HG02623 (cell line): ENCODE measurements at regions not wholly inside any gene's neighbourhood (a gene's known extent, or its start where the extent isn't known, plus 50 kb on each side); places are given as distances from the start of the nearest gene placed in this dataset.

Source experiments
- ATAC-seq: cut with Tn5 transposase; IDR thresholded peaks from one replicate; pipeline ENCODE4 v1.9.1; 2021; ENCODE audit warnings: moderate library complexity; ENCODE audit not compliant: unreplicated experiment

- ATAC-seq, result no peak
These were observed 454.3 kb upstream of the JARID2 start for GRCh38 chr6:14791526-14791925.

DNA sequence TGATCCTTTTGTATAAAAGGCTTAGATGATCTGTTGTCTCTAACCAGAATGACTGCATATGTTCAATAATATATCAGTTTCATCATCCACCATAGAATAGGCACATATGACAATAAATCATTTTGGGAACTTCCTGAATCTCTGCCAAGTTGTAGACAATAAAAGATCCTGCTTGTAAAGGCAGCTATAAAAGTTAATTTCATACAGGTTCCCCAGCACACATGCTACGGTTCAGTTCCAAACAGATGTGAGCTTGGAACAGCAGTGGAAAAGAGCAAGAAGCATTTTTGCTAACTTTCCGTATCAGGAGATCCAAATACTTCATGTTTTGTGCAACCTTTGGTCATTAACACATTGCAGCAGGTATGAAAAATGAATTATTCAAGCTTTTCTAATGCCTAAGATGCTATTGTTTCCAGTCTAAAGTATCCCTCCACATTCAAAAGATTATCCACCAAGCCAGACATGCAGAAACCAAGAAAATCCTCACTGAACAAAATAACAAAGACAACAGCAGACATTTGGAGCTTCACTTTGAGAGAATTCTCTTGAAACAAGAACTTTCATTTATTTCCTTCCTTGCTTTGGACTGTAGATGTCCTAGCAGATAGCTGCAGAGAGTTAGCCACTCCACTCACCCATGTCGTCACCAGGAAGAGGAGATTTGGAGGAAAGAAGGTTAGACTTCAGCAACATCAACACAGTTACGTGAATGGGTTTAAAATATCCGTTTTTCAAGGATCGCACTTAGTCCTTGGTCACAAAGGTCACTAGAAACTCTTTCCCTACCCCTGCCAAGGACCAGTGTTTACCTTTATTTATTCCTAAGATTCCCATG is 453.5 kb upstream of the JARID2 start:
- no peak for ATAC-seq

DNA sequence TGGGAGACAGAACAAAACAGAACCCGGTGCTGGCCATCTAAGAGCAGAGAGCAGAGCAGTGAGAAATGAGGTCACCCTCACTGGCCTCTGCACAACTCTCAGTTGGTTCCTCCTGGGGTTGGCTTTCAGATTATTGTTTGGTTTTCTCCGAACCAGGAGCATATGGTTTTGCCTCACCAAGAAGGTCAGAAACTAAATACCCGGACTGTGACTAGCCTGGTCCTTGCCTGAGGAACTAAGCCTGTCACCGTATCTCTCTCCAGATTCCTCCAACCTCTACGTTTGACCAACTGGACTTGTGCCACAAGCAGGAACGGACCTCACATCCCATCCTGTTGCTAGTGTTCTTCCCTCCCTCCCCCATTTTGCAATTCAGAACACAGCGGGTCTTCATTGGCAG is 450.4 kb upstream of the JARID2 start:
- no peak for ATAC-seq

DNA sequence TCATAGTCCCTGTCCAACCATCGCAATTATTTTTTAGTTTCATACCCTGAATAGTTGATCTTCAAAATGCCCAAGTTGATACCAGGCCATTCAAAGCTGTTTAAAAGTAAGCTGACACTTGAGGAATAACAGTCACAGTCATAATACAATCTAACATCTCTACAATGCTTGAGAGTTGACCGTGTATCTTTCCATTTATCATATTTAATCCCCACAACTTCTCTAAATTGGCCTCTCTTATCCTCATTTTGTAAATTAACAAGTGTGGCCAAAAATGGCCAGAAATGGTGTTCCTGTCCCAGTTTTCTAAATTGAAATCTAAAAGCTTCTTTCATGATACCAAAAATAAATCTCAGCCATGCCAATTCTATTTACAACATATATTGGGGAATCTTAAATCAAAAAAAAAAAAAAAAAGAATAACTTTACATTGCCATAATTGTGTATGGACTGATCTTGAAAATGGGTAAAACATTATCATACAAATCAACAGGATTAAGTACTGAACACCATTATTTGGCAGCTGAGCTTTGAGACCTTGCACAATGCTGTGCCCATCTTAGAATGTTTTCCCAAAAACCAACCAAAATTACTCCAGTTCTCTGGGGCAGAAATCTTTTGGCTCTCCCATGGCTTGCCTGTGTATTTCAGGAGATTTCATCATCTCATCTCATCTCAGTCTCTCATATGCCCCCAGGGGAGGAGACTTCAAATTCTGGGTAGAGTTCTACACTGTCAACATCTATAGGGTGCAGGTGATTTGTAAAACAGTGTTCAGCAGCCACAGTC is 448.7 kb upstream of the JARID2 start:
- no peak for ATAC-seq

GRCh38 chr6:14797875-14798593 is 447.8 kb upstream of the JARID2 start:
- ATAC-seq, result no peak

DNA sequence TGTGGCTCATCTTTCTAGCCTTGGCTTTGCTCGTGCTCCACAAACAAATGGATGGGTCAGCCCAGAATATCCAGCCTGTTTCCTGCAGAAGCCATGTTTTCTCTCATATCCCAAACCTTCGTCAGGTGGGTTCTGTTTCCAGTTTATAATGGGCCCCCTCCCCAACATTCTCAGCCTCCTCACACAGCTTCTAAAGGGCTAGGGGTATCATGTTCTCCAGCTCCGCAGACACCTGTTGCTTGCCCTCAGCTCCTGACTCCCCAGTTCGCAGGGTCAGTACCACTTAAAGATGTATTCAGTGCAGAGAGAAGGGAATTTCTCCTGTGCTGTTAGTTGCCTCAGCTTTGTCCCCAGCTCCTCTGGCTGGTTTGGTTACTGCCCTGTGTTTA is 447.3 kb upstream of the JARID2 start:
- ATAC-seq, result no peak

- no peak for ATAC-seq
These were observed 446.8 kb upstream of the JARID2 start for GRCh38 chr6:14798996-14799588.

DNA sequence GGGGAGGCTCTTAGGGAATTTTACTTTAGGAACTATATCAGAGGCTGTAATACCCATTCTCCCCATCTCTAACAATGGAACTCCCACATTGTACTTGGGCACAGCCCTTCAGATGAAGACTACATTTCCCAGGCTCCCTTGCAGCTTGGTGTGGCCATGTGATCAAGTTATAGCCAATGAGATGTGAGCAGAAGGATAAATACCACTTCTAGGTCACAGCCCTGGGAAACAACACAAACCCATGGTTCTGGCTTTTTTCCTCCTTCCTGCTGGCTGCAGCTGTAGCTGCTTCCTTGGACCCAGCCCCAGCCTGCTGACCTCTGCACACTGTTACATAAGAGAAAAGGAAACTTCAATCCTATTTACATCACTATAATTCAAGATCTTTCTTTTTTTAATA is 445.9 kb upstream of the JARID2 start:
- ATAC-seq, result no peak

DNA sequence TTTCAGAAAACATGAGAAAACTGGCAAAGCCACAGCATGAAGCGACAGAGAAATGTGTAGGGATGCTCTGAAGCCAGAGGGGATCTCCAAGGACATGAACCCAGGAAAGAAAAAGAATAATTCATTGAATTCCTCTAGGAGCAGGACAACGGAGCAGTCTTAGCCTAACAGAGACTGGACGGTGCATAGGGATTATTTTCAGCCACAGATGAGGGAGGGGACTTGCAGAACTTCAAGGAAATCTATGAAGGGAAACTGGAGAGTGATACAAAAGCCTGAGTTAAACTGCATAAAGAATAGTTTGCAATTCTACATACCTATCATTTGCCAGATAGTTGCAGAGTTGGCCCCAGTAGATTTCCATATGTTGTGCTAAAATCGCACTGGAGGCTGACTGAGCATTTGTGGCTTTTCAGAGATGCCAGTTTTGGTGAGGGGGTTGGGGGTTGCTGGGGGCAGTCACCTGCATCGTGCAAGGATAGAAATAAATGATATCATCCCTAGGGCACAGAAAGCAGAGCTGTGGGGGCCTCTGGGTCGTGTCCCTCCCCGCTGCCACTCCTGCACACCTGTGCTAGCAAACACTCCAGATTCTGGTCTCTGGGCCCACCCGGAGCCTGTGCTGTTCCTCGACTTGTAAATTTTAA is 443.2 kb upstream of the JARID2 start:
- no peak for ATAC-seq

DNA sequence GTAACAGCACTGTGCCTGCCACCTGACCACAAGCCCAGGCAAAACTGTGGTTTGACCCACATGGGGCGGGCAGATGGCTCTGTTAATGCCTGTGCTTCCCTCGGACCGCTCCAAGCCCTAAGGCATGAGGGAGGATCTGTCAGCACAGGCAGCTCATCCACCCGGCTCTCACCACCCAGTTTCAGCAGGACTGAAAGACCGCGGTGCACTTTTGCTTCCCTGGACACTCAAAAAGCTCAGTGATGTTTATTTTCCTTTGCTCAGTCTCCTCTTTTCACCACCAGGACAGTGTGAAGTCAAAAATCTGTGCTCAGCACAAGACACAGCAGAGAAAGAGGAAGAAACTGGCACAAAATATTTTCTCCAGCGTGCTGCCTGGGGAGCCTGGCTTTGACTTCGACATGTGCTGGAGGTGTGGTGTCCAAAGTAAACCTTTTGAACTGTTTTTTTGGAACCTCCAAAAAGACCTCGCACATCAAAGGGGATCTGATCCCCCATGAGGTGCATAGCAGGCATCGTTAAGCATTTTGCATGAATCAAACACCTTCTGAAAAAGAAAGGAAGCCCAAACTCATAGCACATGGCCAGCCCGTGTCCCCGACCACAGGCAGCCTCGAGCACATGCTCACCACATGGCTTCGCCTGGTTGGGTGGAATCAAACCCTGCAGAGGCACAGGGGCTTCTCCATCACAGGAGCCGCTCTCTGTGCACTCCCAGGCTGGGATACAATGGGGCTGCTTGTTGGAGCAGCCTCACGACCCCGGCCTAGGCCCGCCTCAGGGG is 441.7 kb upstream of the JARID2 start:
- no peak for ATAC-seq

- ATAC-seq, result no peak
These were observed 441.1 kb upstream of the JARID2 start for GRCh38 chr6:14804785-14805210.

DNA sequence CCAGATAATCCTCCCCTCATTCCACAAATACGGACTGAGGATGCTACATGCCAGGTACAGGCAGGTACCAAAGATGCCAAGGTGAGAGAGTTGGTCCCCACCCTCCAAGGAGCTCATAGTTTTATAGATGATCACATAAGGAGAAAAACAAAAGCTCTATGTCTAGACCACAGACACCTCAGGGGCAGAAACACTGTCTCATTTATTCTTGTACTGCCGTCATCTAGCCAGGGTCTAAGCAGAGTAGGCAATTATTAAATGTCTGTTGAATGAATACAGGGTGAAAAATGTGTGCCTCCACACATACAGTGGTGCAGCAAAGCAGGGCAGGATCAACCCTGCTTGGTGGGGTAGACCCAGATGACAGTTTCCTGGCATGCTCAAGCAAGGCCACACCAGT is 439.8 kb upstream of the JARID2 start:
- no peak for ATAC-seq

- ATAC-seq, result no peak
These were observed 438.7 kb upstream of the JARID2 start for GRCh38 chr6:14807130-14807529.

- ATAC-seq, result no peak
These were observed 437.9 kb upstream of the JARID2 start for GRCh38 chr6:14807971-14808370.

GRCh38 chr6:14810021-14810420 is 435.8 kb upstream of the JARID2 start:
- ATAC-seq, result no peak

DNA sequence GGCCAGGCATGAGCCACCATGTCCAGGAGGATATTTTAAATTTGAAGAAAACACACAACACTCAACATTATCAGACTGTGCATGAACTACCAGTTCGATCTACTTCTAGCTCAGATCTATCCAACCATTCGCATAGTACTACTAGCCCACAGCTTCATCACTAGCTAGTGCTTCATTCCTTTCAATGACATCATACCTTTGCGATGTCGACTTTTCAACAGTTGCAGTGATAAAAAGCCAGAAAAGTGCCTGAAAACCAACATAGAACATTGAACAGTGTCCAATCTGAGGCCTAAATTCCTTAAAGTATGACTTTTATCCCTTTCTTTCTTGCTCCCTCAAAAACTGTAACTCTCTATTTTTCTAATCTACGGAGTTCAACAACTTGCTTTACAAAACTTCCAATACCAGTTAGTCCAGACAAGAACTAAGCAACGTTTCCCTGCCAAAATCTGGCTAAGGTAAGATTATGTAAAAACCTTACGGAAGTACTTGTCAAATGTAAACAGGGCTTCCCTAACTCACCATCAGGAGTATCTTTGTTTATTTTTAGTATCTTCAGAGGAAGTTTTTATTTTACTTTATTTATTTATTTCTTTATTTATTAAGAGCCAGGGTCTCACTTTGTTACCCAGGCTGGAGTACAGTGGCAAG is 434.0 kb upstream of the JARID2 start:
- no peak for ATAC-seq

- ATAC-seq, result no peak
These were observed 431.9 kb upstream of the JARID2 start for GRCh38 chr6:14814016-14814415.

DNA sequence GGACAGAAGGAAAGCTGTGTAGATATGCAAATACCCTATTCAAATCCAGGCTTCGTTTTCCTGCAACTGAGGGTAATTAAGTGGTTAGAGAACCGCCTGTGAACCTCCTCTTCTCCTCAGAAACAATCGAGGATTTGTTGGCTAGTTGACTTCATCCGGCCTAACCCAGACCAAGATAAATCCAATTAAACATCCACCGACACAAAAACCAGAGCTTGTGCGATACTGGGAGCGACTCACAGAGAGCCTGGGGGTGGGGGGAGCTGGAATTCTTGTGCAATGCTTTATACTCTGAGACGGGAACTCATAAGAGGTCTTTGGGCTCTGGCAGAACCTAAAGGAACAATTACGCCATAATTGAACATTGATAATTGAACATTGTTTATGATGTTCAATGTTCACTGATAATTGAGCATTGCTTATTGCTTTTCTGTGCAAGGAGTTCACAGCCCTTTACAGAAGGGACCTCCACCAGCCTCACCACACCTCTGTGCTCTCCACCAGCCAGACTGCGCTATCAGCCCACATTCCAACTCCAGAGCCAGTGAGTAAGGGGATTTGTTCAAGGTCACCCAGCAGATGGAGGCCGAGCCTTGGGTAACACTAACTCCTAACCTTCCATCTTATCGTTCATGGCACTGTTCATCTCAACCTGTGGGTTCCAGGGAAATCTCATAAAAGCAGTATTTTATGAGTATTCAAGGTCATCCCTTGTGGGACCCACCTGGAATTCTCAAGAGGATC is 429.6 kb upstream of the JARID2 start:
- no peak for ATAC-seq

DNA sequence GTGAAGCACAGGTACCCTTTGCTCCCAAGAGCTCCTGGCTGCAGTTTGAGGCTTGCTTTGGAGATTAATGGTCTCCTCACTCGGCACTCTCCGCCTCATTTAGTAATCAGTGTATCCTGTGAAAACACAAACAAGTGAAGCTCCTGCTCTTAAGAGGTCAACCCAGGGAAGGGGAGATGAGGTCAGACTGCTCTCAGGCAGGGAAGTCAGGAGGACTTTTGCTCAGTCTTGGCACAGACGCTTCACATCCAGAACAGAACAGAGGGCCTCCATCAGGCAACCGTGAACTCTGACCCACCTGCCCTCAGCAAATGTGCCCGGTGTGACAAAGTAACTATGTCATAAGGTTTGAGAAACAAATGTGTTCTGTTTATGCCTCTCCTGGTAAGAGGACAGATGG is 428.8 kb upstream of the JARID2 start:
- ATAC-seq, result no peak
